Bronchial epithelial cell (primary cell): ENCODE measurements at regions not wholly inside any gene's neighbourhood (a gene's known extent, or its start where the extent isn't known, plus 50 kb on each side); places are given as distances from the start of the nearest gene placed in this dataset.

Experiments used
- DNase-seq: peaks from one replicate; pipeline ENCODE4 v3.0.0-alpha.2; 2010; ENCODE audit warnings: low read depth
- FAIRE-seq: peaks from 2 replicates; lab custom pipeline; 2011; peaks lifted over from hg19 to GRCh38; lab: Jason Lieb, UNC
- H3K27me3 ChIP-seq: 2 replicates; pipeline ENCODE4 v1.5.1; 2011; ENCODE audit warnings: low read length; ENCODE audit not compliant: control insufficient read depth, insufficient read depth
- H3K36me3 ChIP-seq: 2 replicates; pipeline ENCODE4 v1.5.1; 2011; ENCODE audit warnings: low read length; ENCODE audit not compliant: control insufficient read depth, insufficient read depth
- H3K4me3 ChIP-seq: 2 replicates; pipeline ENCODE4 v1.5.1; 2011; ENCODE audit warnings: mild to moderate bottlenecking, low read depth, low read length, control low read depth
- CTCF ChIP-seq: IDR thresholded peaks from 2 replicates; pipeline ENCODE4 v1.5.1; 2011; ENCODE audit warnings: mild to moderate bottlenecking, moderate library complexity, low read length, control low read depth, inconsistent platforms; ENCODE audit not compliant: insufficient read depth, severe bottlenecking

GRCh38 chr17:65404761-65405160 lies 156.7 kb downstream of the AXIN2 start:
- no peaks in the 10 kb centered on the region for H3K27me3 ChIP-seq
- H3K36me3 ChIP-seq, result no peaks in the 10 kb centered on the region
- no peak for DNase-seq
- H3K4me3 ChIP-seq, result no peak overlapping the region
- TF ChIP-seq CTCF, result no peak
- FAIRE-seq, result no peak

GRCh38 chr17:65403626-65404025 lies 157.8 kb downstream of the AXIN2 start:
- no peak overlapping the region for H3K4me3 ChIP-seq
- no peak for TF ChIP-seq CTCF
- no peaks in the 10 kb centered on the region for H3K27me3 ChIP-seq
- FAIRE-seq, result no peak
- no peak for DNase-seq
- H3K36me3 ChIP-seq, result no peaks in the 10 kb centered on the region

GRCh38 chr17:65402513-65403496 lies 158.6 kb downstream of the AXIN2 start:
- TF ChIP-seq CTCF, result no peak
- Histone ChIP-seq H3K4me3 (no peak overlapping the region), H3K36me3 (no peaks in the 10 kb centered on the region), H3K27me3 (no peaks in the 10 kb centered on the region)
- no peak for FAIRE-seq
- DNase-seq, result no peak

- H3K27me3 ChIP-seq, result no peaks in the 10 kb centered on the region
- no peaks in the 10 kb centered on the region for H3K36me3 ChIP-seq
- no peak for TF ChIP-seq CTCF
- no peak for FAIRE-seq
- H3K4me3 ChIP-seq, result no peak overlapping the region
- no peak for DNase-seq
These were observed 159.9 kb downstream of the AXIN2 start for GRCh38 chr17:65401561-65401960.

GRCh38 chr17:65400701-65401100 lies 160.7 kb downstream of the AXIN2 start:
- FAIRE-seq (no peak), DNase-seq (no peak)
- H3K27me3 ChIP-seq, result no peaks in the 10 kb centered on the region
- TF ChIP-seq CTCF, result no peak
- no peaks in the 10 kb centered on the region for H3K36me3 ChIP-seq
- no peak overlapping the region for H3K4me3 ChIP-seq
